GM19467 (cell line): ENCODE measurements at regions not wholly inside any gene's neighbourhood (a gene's known extent, or its start where the extent isn't known, plus 50 kb on each side); places are given as distances from the start of the nearest gene placed in this dataset.
"Not testable (repeated sequence)": the region's sequence is repeated elsewhere in the genome, so short reads cannot be mapped to it uniquely, and the experiment has no call there.

Experiments used
- ATAC-seq: cut with Tn5 transposase; IDR thresholded peaks from one replicate; pipeline ENCODE4 v1.9.1; 2021; ENCODE audit warnings: mild to moderate bottlenecking, moderate library complexity; ENCODE audit not compliant: unreplicated experiment

DNA sequence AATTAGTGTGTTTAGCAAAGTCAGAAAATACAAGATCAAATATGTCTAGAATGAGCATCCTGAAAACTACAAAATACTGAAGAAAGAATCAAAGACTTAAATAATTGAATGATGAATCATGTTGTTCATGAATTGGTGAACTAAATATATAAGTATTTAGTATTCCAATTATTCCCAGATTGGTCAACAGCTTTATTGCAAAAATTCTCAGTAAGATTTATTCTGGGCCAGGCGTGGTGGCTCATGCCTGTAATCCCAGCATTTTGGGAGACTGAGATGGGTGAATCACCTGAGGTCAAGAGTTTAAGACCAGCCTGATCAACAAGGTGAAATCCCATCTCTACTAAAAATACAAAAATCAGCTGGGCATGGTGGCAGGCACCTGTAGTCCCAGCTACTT is 250.0 kb upstream of the NECTIN3 start:
- ATAC-seq = no peak

GRCh38 chr3:110822971-110823370 is 248.6 kb upstream of the NECTIN3 start:
- no peak for ATAC-seq

GRCh38 chr3:110846971-110847370 is 224.6 kb upstream of the NECTIN3 start:
- no peak for ATAC-seq

GRCh38 chr3:110849064-110849463 is 222.6 kb upstream of the NECTIN3 start:
- no peak for ATAC-seq

- no peak for ATAC-seq
Measured at GRCh38 chr3:110851736-110852135, 219.9 kb upstream of the NECTIN3 start.

DNA sequence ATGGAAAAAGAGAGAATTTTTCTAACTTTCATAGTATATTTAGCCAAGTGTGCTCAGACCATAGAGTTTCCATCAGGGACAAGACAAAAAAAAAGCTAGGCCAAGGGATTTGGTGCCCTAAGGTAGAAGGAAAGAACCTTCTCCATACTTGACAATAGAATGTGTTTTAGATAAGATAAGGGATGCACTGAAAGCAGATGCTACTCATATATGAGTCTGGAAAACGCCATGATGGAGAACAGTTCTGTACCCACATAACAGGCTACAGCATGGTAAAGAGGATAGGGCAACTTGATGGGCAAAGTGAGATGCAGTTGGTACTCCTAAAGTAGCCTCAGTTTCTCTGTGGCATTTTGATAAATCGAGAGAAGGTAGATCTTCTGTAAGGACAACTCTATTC is 216.4 kb upstream of the NECTIN3 start:
- ATAC-seq = no peak

DNA sequence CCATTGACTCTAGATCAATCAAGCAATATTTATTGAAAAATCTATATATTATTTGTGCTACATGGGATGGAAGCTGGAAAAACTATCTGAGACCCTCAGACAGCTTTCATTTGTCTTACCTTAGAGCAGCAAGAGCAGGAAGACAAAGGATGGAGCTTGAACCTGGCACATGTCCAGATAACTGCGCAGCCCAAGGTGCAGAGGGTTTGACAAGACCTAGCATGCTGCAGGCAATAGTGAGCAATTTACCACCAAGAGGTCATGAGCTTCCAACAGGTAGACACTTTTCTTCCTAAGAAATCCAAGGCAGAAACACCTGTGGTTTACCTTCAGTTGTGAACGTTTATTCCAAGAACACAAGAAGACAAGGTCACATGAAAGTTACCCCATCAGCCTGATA is 214.7 kb upstream of the NECTIN3 start:
- no peak for ATAC-seq

DNA sequence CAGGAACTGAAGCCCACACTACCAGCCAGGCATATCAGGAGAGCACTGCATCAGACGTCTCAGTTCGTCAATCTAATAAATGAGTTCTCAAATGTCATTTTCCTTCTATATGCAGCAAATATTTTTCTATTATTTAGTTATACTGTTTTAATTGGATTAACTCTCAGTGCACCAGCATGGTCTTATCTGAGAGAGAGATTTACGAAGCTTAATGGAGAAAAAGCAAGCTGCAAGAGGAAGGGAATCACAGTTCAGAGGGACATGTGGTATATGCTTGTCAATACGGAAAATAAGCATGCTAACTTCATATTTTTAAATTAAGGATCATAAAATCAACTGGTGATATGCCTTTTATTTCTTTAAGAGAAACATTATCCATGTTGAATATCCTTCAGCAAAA is 213.1 kb upstream of the NECTIN3 start:
- no peak for ATAC-seq

GRCh38 chr3:110859336-110859735 is 212.3 kb upstream of the NECTIN3 start:
- ATAC-seq = no peak

GRCh38 chr3:110859993-110860392 is 211.6 kb upstream of the NECTIN3 start:
- no peak for ATAC-seq

- ATAC-seq = no peak
Measured at GRCh38 chr3:110865934-110866333, 205.7 kb upstream of the NECTIN3 start.

DNA sequence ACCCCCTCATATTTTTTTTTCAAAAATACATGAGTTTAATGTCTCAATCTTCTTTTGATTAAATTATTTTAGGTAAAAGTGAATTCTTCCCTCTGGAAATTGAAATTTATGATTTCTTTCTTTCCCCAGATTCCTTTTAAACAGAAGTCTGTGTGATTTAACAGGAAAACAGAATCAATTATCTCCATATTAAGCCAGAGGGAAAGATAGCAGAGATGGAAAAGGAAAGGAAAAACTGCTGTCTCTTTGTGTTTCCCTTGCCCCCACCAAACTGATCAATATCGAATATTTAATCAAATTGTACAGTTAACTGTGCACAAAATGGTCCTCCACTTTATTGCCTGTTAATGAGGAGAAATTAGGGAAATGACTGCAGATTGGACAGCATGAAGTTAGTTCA is 203.5 kb upstream of the NECTIN3 start:
- no peak for ATAC-seq

- no peak for ATAC-seq
Measured at GRCh38 chr3:110869736-110870135, 201.9 kb upstream of the NECTIN3 start.

DNA sequence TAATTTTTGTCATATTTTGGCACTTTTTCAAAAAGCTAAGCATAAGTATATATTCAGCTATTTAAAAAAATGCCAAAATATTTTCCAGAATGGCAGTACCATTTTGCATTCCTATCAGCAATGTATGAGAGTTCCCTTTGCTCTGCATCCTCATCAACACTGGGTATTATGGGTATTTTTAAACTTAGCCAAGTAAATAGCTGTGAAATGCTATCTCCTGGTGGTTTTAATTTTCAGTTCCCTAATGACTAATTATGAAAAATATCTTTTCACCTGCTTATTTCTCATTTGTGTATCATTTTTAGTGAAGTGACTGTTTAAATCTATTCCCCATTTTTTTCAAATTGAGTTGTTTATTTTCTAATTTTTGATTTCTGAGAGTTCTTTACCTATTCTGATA is 199.7 kb upstream of the NECTIN3 start:
- no peak for ATAC-seq

- ATAC-seq = no peak
Measured at GRCh38 chr3:110878692-110879091, 192.9 kb upstream of the NECTIN3 start.

GRCh38 chr3:110881069-110881468 is 190.5 kb upstream of the NECTIN3 start:
- peak; percentile 85 for ATAC-seq

GRCh38 chr3:110886222-110886893 is 185.3 kb upstream of the NECTIN3 start:
- no peak for ATAC-seq

DNA sequence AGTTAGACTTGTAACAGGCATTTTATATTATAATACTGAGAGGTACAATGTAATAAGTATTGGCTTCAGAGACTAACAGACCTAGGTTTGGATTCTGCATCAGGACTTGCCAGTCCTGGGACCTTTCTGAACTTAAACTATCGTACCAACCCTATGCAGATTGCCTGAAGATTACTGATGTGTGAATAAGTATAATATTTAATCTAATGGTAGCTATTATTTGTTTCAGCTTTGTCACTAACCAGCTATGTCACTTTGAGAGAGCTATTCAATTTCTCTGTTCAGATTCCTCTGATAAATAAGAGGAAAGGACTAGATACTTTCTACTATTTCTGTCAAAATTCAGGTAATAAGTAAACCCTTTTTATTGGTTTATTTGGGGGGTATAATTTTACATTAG is 184.4 kb upstream of the NECTIN3 start:
- no peak for ATAC-seq

GRCh38 chr3:110888625-110889375 is 182.8 kb upstream of the NECTIN3 start:
- ATAC-seq = not testable (repeated sequence)

DNA sequence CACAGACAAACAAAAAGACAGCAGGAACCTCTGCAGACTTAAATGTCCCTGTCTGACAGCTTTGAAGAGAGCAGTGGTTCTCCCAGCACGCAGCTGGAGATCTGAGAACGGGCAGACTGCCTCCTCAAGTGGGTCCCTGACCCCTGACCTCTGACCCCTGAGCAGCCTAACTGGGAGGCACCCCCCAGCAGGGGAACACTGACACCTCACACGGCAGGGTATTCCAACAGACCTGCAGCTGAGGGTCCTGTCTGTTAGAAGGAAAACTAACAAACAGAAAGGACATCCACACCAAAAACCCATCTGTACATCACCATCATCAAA is 182.3 kb upstream of the NECTIN3 start:
- not testable (repeated sequence) for ATAC-seq

- ATAC-seq = no peak
Measured at GRCh38 chr3:110894574-110894973, 177.0 kb upstream of the NECTIN3 start.

GRCh38 chr3:110895054-110895453 is 176.6 kb upstream of the NECTIN3 start:
- no peak for ATAC-seq

- ATAC-seq = no peak
Measured at GRCh38 chr3:110897046-110897445, 174.6 kb upstream of the NECTIN3 start.
